ENCODE measurements at regions not wholly inside any gene's neighbourhood (a gene's known extent, or its start where the extent isn't known, plus 50 kb on each side); places are given as distances from the start of the nearest gene placed in this dataset.

- TF ChIP-seq, protein P1, sequence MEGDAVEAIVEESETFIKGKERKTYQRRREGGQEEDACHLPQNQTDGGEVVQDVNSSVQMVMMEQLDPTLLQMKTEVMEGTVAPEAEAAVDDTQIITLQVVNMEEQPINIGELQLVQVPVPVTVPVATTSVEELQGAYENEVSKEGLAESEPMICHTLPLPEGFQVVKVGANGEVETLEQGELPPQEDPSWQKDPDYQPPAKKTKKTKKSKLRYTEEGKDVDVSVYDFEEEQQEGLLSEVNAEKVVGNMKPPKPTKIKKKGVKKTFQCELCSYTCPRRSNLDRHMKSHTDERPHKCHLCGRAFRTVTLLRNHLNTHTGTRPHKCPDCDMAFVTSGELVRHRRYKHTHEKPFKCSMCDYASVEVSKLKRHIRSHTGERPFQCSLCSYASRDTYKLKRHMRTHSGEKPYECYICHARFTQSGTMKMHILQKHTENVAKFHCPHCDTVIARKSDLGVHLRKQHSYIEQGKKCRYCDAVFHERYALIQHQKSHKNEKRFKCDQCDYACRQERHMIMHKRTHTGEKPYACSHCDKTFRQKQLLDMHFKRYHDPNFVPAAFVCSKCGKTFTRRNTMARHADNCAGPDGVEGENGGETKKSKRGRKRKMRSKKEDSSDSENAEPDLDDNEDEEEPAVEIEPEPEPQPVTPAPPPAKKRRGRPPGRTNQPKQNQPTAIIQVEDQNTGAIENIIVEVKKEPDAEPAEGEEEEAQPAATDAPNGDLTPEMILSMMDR (IDR thresholded peaks at IDR 0.05), result no peak
- TF ChIP-seq CHD4 (IDR thresholded peaks at IDR 0.05; ENCODE audit: borderline replicate concordance) (no peak), POLR2AphosphoS2 (conservative IDR thresholded peaks at IDR 0.05; ENCODE audit: low read length) (no peak), USF2 (IDR thresholded peaks at IDR 0.05) (no peak)
Observed at GRCh38 chr14:83129496-83129895, 1595.8 kb upstream of the SEL1L start.
